ENCODE measurements at regions not wholly inside any gene's neighbourhood (a gene's known extent, or its start where the extent isn't known, plus 50 kb on each side); places are given as distances from the start of the nearest gene placed in this dataset.

- in situ Hi-C loops (cut with MboI; ENCODE audit: low sequenced_read_pairs, unreplicated experiment): no loop called here
- DNase-seq (ENCODE audit: low spot score): no peak
- TF ChIP-seq CTCF (IDR thresholded peaks at IDR 0.05; ENCODE audit: borderline replicate concordance, control extremely low read depth, extremely low read depth, insufficient read depth, missing control alignments): no peak
These were observed 321.0 kb downstream of the LTN1 start for GRCh38 chr21:28671549-28672195.

- DNase-seq (ENCODE audit: low spot score): no peak
- in situ Hi-C loops (cut with MboI; ENCODE audit: low sequenced_read_pairs, unreplicated experiment): no loop called here
- TF ChIP-seq CTCF (IDR thresholded peaks at IDR 0.05; ENCODE audit: borderline replicate concordance, control extremely low read depth, extremely low read depth, insufficient read depth, missing control alignments): no peak
These were observed 322.6 kb downstream of the LTN1 start for GRCh38 chr21:28669971-28670653.

GRCh38 chr21:28669321-28669720, 323.4 kb downstream of the LTN1 start:
- TF ChIP-seq CTCF (IDR thresholded peaks at IDR 0.05; ENCODE audit: borderline replicate concordance, control extremely low read depth, extremely low read depth, insufficient read depth, missing control alignments): no peak
- in situ Hi-C loops (cut with MboI; ENCODE audit: low sequenced_read_pairs, unreplicated experiment): no loop called here
- no peak for DNase-seq (ENCODE audit: low spot score)

- in situ Hi-C loops (cut with MboI; ENCODE audit: low sequenced_read_pairs, unreplicated experiment): no loop called here
- no peak for DNase-seq (ENCODE audit: low spot score)
- no peak for TF ChIP-seq CTCF (IDR thresholded peaks at IDR 0.05; ENCODE audit: borderline replicate concordance, control extremely low read depth, extremely low read depth, insufficient read depth, missing control alignments)
These were observed 328.9 kb downstream of the LTN1 start for GRCh38 chr21:28663754-28664153.

- no peak for DNase-seq (ENCODE audit: low spot score)
- in situ Hi-C loops (cut with MboI; ENCODE audit: low sequenced_read_pairs, unreplicated experiment): no loop called here
- no peak for TF ChIP-seq CTCF (IDR thresholded peaks at IDR 0.05; ENCODE audit: borderline replicate concordance, control extremely low read depth, extremely low read depth, insufficient read depth, missing control alignments)
These were observed 329.5 kb downstream of the LTN1 start for GRCh38 chr21:28663111-28663693.

GRCh38 chr21:28657566-28657965, 335.1 kb downstream of the LTN1 start:
- no peak for TF ChIP-seq CTCF (IDR thresholded peaks at IDR 0.05; ENCODE audit: borderline replicate concordance, control extremely low read depth, extremely low read depth, insufficient read depth, missing control alignments)
- in situ Hi-C loops (cut with MboI; ENCODE audit: low sequenced_read_pairs, unreplicated experiment): no loop called here
- no peak for DNase-seq (ENCODE audit: low spot score)
